ENCODE measurements at regions not wholly inside any gene's neighbourhood (a gene's known extent, or its start where the extent isn't known, plus 50 kb on each side); places are given as distances from the start of the nearest gene placed in this dataset.

DNA sequence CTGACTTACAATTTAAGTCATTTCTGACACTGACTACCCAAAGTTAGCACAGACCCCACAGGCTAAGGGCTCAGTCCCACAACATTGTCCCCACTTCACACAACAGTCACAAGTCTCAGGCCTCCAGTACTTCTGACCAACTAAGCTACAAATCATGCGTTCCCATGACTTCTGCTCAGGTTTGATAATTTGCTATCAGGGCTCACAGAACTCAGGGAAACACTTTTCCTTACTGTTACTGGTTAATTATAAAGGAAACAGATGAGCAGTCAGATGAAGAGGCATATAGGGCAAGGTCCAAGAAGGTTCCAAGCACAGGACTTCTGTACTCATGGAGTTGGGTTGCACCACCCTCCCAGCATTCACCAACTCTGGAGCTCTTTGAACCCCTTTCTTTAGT, 151.2 kb upstream of the TNR start:
- no peak for DNase-seq (ENCODE audit: low spot score)

- DNase-seq (ENCODE audit: low spot score) = no peak
Observed at GRCh38 chr1:175893192-175893591, 149.8 kb upstream of the TNR start.

DNA sequence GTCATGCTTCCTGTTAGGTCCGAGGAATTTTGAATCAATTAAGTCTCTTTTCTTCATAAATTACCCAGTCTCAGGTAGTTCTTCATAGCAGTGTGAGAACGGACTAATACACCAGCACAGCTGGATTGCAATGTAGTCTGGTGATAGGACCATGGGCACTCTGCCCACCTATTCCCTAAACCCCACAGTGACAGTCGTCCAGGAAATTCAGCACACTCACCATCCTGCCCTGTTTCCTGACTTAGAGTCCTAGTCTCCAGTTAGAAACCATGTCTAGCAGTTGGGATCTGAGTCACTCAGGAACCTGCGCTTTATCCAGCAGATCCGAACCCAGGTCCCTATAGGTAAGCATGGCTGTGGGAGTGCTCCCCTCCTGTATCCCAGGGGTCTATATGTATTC, 149.3 kb upstream of the TNR start:
- no peak for DNase-seq (ENCODE audit: low spot score)

DNA sequence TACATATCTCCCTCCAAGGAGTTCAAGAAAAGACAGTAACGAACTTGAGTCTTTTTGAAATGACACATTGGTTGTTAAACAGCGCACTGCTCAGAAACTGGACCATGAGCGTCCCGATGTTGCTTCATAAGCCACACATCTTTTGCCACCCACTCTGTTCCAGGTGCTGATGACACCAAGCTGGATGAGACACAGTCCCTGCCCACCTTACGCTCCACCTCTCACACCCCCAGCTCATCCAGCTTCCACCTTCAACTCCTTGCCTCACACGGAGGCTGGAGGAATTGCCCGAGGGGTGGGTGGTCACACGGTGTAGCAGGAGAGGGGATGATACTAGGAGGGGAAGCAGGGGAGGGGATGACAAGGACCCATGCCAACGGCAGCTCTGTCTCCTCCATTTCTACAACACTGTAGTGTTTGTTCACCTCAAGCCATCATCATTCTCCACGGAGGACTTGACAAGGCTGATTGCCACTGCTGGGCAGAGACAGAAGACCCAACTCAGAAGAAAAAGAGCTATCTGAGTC, 148.5 kb upstream of the TNR start:
- DNase-seq (ENCODE audit: low spot score) = peak; percentile 22

DNA sequence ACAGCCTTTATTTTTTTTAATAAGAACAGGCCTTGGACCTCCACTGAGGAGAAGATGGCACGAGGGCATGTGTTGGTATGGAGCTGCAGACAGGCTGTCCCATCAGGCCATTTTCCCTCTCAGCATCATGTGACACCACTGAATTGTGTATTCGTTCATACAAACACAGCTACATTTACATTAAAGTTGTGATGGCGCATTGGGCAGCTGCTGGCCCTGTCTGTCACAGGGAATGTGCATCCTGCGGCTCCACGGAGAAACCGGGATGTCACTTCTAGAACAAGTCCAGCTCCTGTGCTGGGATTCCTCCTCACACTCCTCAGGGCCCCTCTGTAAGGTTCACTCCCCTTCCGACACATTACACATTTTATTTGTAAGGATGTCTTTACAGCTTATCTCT, 147.6 kb upstream of the TNR start:
- DNase-seq (ENCODE audit: low spot score) = no peak

GRCh38 chr1:175889848-175890247, 146.5 kb upstream of the TNR start:
- DNase-seq (ENCODE audit: low spot score) = peak; percentile 17

GRCh38 chr1:175888996-175889395, 145.6 kb upstream of the TNR start:
- no peak for DNase-seq (ENCODE audit: low spot score)

DNA sequence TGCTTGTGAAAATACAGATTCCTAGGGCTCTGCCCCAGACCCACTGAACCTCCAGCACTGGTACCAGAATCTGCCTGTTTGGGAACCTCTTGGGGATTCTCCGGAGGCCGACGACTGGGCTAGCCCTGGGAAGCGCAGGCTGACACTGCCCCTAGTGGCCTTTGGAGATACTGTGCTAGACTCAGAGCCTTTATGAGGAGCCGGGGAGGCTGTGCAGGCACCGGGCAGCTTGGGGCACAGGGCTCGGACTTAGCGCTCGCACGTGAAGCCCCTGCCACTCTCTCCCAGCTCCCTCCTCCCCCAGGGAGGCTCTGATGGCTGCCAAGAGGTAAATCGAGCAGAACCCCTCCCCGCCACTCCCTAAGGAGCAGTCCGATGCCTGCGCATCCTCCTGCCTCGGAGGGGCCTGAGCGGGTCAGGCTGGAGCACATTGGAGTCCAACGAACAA, 144.6 kb upstream of the TNR start:
- DNase-seq (ENCODE audit: low spot score) = peak; percentile 51

- DNase-seq (ENCODE audit: low spot score) = no peak
Observed at GRCh38 chr1:175887521-175887920, 144.1 kb upstream of the TNR start.

DNA sequence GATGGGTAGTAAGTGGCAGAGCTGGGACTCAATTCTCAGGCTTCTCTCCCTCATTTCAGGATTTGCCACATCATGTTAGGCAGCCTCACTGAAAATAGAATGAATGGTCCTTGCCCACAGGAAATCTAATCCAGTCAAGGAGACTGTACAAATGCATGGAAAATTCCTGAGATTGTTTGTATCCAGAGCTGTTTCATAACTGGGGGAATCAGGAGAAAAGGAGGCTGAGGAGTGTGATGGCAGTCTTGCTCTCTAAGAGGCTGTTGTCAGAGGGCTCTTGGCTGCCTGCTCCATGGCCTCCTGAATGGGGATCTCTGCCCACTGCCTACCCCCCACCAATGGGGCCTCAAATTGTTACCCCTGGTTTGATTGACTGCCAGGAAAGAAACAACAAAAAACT, 141.9 kb upstream of the TNR start:
- DNase-seq (ENCODE audit: low spot score) = no peak

DNA sequence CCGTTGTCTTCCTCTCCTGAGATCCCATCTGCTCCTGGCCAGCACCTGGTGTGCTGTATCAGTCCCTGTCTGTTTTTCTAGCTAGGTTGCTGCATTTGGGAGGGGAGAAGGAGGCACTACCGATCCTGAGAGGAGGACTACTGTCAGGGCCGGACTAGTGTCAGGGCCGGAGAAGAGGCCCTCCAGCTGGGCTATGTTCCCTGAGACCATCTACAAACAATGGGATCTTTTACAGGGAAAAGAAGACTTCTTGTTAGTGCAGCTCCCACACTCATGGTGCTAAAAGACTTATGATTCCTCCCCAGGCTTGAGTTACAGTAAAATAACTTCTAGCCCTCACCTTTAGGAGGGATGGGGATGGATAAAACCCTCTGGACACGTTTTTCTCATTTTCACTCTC, 141.0 kb upstream of the TNR start:
- DNase-seq (ENCODE audit: low spot score) = no peak

DNA sequence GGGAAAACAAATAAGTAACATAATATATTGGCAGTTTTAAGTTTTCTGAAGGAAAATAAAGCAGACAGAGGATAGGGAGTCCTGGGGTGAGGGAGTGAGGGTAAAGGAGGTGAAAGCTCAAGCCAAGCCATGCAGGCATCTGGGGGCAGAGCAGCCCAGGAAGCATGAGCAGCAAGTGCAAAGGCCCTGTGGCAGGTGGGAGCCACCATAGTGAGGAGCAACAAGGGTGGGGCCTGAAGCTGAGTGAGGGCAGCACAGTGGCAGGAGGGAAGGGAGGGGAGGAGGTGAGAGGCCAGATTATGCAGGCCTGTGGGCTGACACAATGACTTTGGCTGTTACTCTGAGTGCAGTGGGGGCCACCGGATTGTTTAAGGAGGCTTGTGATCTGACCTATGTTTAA, 138.8 kb upstream of the TNR start:
- no peak for DNase-seq (ENCODE audit: low spot score)

- no peak for DNase-seq (ENCODE audit: low spot score)
Observed at GRCh38 chr1:175881246-175881976, 138.0 kb upstream of the TNR start.

- DNase-seq (ENCODE audit: low spot score) = no peak
Observed at GRCh38 chr1:175878775-175879174, 135.4 kb upstream of the TNR start.

GRCh38 chr1:175877939-175878737, 134.7 kb upstream of the TNR start:
- no peak for DNase-seq (ENCODE audit: low spot score)

DNA sequence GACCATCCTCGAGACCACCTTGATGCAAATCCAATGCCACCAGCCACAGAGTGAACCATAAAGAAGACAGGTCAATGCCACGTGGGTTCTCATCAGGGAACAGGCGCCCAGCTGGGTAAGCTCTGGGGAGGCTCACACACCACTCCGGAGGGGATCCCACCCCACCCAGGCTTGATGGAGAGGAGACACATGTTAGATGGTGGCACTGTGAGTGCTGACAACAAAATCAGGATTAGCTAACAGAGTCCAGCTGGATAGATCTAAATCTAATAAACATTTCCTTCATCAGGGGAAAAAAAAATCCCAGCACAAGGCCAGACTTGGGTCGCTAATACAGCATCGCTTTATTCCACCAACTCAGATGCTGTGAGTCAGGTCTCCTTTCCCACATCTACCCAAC, 132.2 kb upstream of the TNR start:
- DNase-seq (ENCODE audit: low spot score) = no peak

DNA sequence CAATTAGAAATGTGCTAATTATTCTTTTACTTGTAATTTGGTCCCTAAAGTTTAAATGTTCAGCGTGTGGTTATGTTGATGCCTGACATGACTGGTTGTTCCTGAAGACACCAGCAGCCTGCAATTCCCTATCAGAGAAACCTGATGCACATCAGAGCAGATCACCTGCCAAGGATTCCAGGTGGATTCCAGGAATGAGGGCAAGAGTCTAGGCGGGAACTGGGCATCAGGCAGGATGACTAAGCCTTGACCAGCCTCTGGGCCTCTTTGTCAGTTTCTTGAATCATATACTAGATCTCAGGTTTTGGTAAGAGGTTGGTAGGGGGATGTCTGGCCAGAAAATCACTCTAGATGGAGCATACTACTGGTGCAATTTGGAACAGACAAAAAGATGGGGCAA, 130.7 kb upstream of the TNR start:
- no peak for DNase-seq (ENCODE audit: low spot score)

DNA sequence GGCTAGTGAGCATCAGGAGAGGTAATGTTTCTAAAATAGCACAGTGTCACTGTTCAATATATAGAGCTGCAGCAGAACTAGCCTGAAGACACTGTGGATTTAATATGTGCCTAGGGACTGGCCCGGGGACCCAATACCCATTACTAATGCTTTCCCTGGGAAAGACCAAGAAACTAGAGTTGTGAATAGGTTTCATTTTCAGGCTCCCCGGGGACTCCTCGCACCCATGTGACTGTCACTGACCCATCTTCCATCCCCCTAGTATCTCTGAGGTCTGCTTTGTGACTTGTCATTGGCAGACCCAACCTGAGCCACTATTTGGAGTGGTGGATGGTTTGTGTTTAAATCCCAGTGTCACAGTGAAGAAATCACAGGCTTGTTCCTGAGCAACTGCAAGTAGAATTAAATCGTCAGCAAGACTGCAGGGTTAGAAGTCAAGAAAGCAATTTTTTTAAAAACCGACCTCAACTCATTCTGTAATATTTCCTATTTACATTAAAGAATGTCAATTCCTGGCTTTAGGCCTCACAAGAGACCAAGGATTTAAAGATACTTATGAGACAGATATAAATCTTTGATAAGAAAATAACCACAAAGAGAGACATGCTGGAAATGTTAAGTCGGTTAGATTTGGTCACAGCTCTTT, 130.0 kb upstream of the TNR start:
- DNase-seq (ENCODE audit: low spot score) = no peak

GRCh38 chr1:175872588-175872987, 129.2 kb upstream of the TNR start:
- no peak for DNase-seq (ENCODE audit: low spot score)

DNA sequence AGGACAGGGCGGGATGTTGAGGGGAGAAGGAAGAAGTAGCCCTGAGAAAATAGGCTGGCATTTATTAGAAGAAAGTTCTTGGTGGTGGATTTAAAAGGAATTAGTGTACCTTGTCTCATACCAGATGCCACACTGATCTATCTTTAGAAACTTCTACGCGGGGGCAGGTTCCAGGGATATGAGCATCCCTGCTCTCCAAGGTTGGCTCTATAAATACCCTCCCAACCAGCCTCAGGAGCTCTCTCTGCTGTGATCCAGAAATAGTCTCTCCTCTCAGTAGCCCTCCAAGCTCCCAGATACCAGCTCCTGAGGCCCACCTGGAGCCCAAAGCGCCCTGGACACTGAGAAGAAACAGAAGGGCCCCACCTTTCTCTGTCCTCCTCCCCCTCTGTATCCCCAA, 128.3 kb upstream of the TNR start:
- DNase-seq (ENCODE audit: low spot score) = no peak

DNA sequence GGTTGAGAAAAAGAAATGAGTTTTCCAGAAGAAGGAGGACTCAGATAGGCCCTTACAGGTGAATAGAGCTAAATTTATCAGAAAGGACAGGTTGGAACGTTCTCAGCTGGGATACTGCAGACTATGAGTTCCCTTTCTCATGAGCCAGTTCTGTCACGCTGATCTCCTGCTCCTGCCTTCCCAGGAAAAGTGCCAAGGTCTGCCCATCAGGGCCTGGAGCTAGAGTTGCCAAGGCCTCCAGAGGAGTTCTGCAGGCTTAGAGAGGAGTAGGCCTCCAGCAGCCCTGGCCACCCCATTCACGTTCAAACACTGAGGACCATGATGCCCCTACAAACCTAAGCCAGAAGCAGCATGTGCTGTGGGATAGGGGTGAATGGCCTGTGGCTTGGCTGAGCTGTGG, 126.8 kb upstream of the TNR start:
- DNase-seq (ENCODE audit: low spot score) = no peak

GRCh38 chr1:175866776-175867175, 123.4 kb upstream of the TNR start:
- DNase-seq (ENCODE audit: low spot score) = no peak
